ENCODE measurements at regions not wholly inside any gene's neighbourhood (a gene's known extent, or its start where the extent isn't known, plus 50 kb on each side); places are given as distances from the start of the nearest gene placed in this dataset.

- Histone ChIP-seq H3K4me1 (replicated peaks in 1 of 4; ENCODE audit: control insufficient read depth in 3 of 4, insufficient read depth in 4 of 4, low read length in 3 of 4) (no peaks in the 10 kb centered on the region), H3K4ac (replicated peaks; ENCODE audit: insufficient read length, low read depth, low read length) (no peak overlapping the region), H4K20me1 (replicated peaks in 1 of 2; ENCODE audit: control insufficient read depth in 1 of 2, insufficient read depth in 2 of 2, low read length in 2 of 2) (no peaks in the 10 kb centered on the region), H3K79me1 (ENCODE audit: low read depth, low read length) (no peaks in the 10 kb centered on the region), H2BK20ac (ENCODE audit: low read length) (no peak overlapping the region), H2AK5ac (ENCODE audit: low read depth, low read length) (no peak overlapping the region), H3K4me3 (ENCODE audit: extremely low read depth in 1 of 4, insufficient read depth in 2 of 4, low read depth in 3 of 4, low read length in 4 of 4) (no peak overlapping the region), H4K91ac (replicated peaks; ENCODE audit: insufficient read length, low read length) (no peak overlapping the region), H3K56ac (replicated peaks; ENCODE audit: insufficient read length, low read depth, low read length) (no peak overlapping the region), H3K23me2 (ENCODE audit: low read depth, low read length) (no peaks in the 10 kb centered on the region), H3K9ac (replicated peaks in 1 of 4; ENCODE audit: extremely low read depth in 1 of 4, low read depth in 3 of 4, low read length in 3 of 4) (no peak overlapping the region), H2BK120ac (replicated peaks; ENCODE audit: low read depth, low read length) (no peak overlapping the region), H3K27me3 (replicated peaks in 1 of 4; ENCODE audit: control insufficient read depth in 3 of 4, extremely low read depth in 1 of 4, insufficient read depth in 3 of 4, low read length in 3 of 4) (no peaks in the 10 kb centered on the region), H3K23ac (ENCODE audit: insufficient read length) (no peak overlapping the region), H2BK12ac (ENCODE audit: low read depth, low read length) (no peak overlapping the region), H2BK5ac (ENCODE audit: low read depth, low read length) (no peak overlapping the region), H2AFZ (ENCODE audit: low read length) (no peak overlapping the region), H3K18ac (ENCODE audit: extremely low read depth, low read length) (no peak overlapping the region), H3K36me3 (ENCODE audit: control insufficient read depth in 2 of 4, insufficient read depth in 4 of 4, low read length in 3 of 4) (no peaks in the 10 kb centered on the region), H4K8ac (ENCODE audit: extremely low read depth, insufficient read depth, low read length) (no peak overlapping the region), H3K9me3 (ENCODE audit: insufficient read depth in 2 of 2, low read depth in 1 of 2, low read length in 1 of 2) (no peaks in the 10 kb centered on the region), H3K79me2 (ENCODE audit: control insufficient read depth in 1 of 2, insufficient read depth in 2 of 2, low read length in 2 of 2) (no peaks in the 10 kb centered on the region), H2BK15ac (ENCODE audit: low read length) (no peak overlapping the region), H3K14ac (ENCODE audit: insufficient read length) (no peak overlapping the region), H3K4me2 (ENCODE audit: insufficient read depth in 1 of 2, low read depth in 2 of 2, low read length in 2 of 2) (no peak overlapping the region), H4K5ac (ENCODE audit: insufficient read length, low read depth, low read length) (no peak overlapping the region), H3K27ac (ENCODE audit: low read depth, low read length) (no peak overlapping the region)
- 86% methylated on average over 1 of the region's 1 CpG; no CpG with 5 or more reads in 1 of the 2 experiments for WGBS, 2 experiments (ENCODE audit: extremely low coverage in 1 of 2, insufficient coverage in 1 of 2, insufficient read length in 1 of 2, insufficient replicate concordance in 2 of 2, low coverage in 1 of 2, low lambda C conversion rate in 2 of 2, missing lambda C conversion rate in 1 of 2)
- DNase-seq (ENCODE audit: low read depth in 1 of 2, low spot score in 2 of 2) (no peak), FAIRE-seq (no peak)
- ChIA-PET POLR2A (ENCODE audit: partially characterized antibody) (no interaction called here), CTCF (ENCODE audit: partially characterized antibody) (interaction anchor here (0.6 kb wide), 2 partner anchors 667 to 1364 kb away, joined by 3 read pairs; no protein-coding TSS in a partner anchor)
- TF ChIP-seq NRF1 (IDR thresholded peaks at IDR 0.05; ENCODE audit: low read depth, low read length) (no peak), USF2 (IDR thresholded peaks at IDR 0.05; ENCODE audit: low read length) (no peak), CEBPB (IDR thresholded peaks at IDR 0.05; ENCODE audit: low read depth, low read length) (no peak), CBX5 (IDR thresholded peaks at IDR 0.05; ENCODE audit: low read depth, low read length) (no peak), KDM5A (IDR thresholded peaks at IDR 0.05; ENCODE audit: low read length) (no peak)
Measured at GRCh38 chr13:67916650-67917049, 686.5 kb upstream of the PCDH9 start.

All from H1 (cell line).